PC-3 (cell line): ENCODE measurements at regions not wholly inside any gene's neighbourhood (a gene's known extent, or its start where the extent isn't known, plus 50 kb on each side); places are given as distances from the start of the nearest gene placed in this dataset.
A peak's percentile ranks its signal among the peaks of the same experiment; 100 is the strongest.

ENCODE experiments used
- ATAC-seq: fragments of 200-7000 bp; cut with Tn5 transposase; 2 replicates; pipeline ENCODE4 v1.9.1; 2020; ENCODE audit warnings: mild to moderate bottlenecking, moderate library complexity
- BruUV-seq: library from RNA; stranded (reverse); fragments of 400-500 nt; replicated peaks from 2 replicates; lab custom pipeline; 2021; lab: Mats Ljungman, UMichigan
- CTCF ChIA-PET: fragments of 300-600 bp; sonication (Branson Sonifier 250); formaldehyde crosslinking; loops from one replicate; lab custom pipeline; 2022; ENCODE audit warnings: antibody characterized with exemption; lab: Charles Lee
- POLR2A ChIA-PET: fragments of 300-600 bp; sonication (Branson Sonifier 250); formaldehyde crosslinking; loops from one replicate; lab custom pipeline; 2022; ENCODE audit warnings: antibody characterized with exemption; ENCODE audit not compliant: unreplicated experiment; lab: Charles Lee
- DNase-seq: peaks from one replicate; pipeline ENCODE4 v3.0.0-alpha.2; 2015
- H2AFZ ChIP-seq: fragments of 300-600 bp; sonication (generic); 2 replicates; pipeline ENCODE4 v1.6.0; 2016; ENCODE audit warnings: antibody characterized with exemption, low read length
- H3F3A ChIP-seq: fragments of 300-600 bp; sonication (generic); one replicate; pipeline ENCODE4 v1.6.0; 2017; ENCODE audit warnings: antibody characterized with exemption, low read length, control low read depth, mild to moderate bottlenecking; ENCODE audit not compliant: unreplicated experiment
- H3K27ac ChIP-seq: fragments of 300-600 bp; sonication (generic); 2 replicates; pipeline ENCODE4 v1.5.1; 2016; ENCODE audit warnings: mild to moderate bottlenecking, low read length
- H3K27me3 ChIP-seq: fragments of 300-600 bp; sonication (generic); 2 replicates; pipeline ENCODE4 v1.6.1; 2016; ENCODE audit warnings: low read length, mixed read lengths
- H3K36me3 ChIP-seq: fragments of 300-600 bp; sonication (generic); 2 replicates; pipeline ENCODE4 v1.6.1; 2016; ENCODE audit warnings: low read depth, mixed run types, low read length, mixed read lengths
- H3K4me1 ChIP-seq: fragments of 300-600 bp; sonication (generic); 2 replicates; pipeline ENCODE4 v1.5.1; 2016; ENCODE audit warnings: low read length; ENCODE audit not compliant: insufficient read depth
- H3K4me2 ChIP-seq: fragments of 300-600 bp; sonication (generic); 2 replicates; pipeline ENCODE4 v1.6.0; 2016; ENCODE audit warnings: low read length
- H3K4me3 ChIP-seq: fragments of 300-600 bp; sonication (generic); 2 replicates; pipeline ENCODE4 v1.5.1; 2016; ENCODE audit warnings: mild to moderate bottlenecking, low read length, mixed read lengths
- H3K79me2 ChIP-seq: fragments of 300-600 bp; sonication (generic); 2 replicates; pipeline ENCODE4 v1.6.1; 2017; ENCODE audit warnings: low read length, mixed read lengths
- H3K9ac ChIP-seq: fragments of 300-600 bp; sonication (generic); 2 replicates; pipeline ENCODE4 v1.6.0; 2016; ENCODE audit warnings: mild to moderate bottlenecking, low read length
- H3K9me2 ChIP-seq: fragments of 300-600 bp; sonication (generic); replicated peaks from 2 replicates; pipeline ENCODE4 v1.6.1; 2016; ENCODE audit warnings: mixed run types, low read length, mixed read lengths
- H3K9me3 ChIP-seq: fragments of 300-600 bp; sonication (generic); 2 replicates; pipeline ENCODE4 v1.6.1; 2016; ENCODE audit warnings: low read length, mixed read lengths
- H4K20me1 ChIP-seq: fragments of 300-600 bp; sonication (generic); 2 replicates; pipeline ENCODE4 v1.6.1; 2016; ENCODE audit warnings: low read length, mixed read lengths
- EZH2 ChIP-seq: fragments of 300-600 bp; sonication (generic); IDR thresholded peaks from one replicate; pipeline ENCODE4 v1.6.1; 2017; ENCODE audit warnings: antibody characterized with exemption, mild to moderate bottlenecking, low read length; ENCODE audit not compliant: unreplicated experiment
- EZH2phosphoT487 ChIP-seq: fragments of 300-600 bp; sonication (generic); IDR thresholded peaks from 2 replicates; pipeline ENCODE4 v1.6.1; 2018; ENCODE audit warnings: mild to moderate bottlenecking, antibody characterized with exemption, low read length, borderline replicate concordance
- intact Hi-C: fragments of 100-400 bp; cut with micrococcal nuclease; formaldehyde crosslinking; loops from 2 replicates; pipeline ENCODE4 v1.9.0; 2023
- TF ChIP-seq, protein P1 (sequence below): fragments of 300-600 bp; sonication (generic); conservative IDR thresholded peaks from 2 replicates; pipeline ENCODE4 v1.5.1; 2017; ENCODE audit warnings: antibody characterized with exemption, low read depth, mild to moderate bottlenecking, low read length

DNA sequence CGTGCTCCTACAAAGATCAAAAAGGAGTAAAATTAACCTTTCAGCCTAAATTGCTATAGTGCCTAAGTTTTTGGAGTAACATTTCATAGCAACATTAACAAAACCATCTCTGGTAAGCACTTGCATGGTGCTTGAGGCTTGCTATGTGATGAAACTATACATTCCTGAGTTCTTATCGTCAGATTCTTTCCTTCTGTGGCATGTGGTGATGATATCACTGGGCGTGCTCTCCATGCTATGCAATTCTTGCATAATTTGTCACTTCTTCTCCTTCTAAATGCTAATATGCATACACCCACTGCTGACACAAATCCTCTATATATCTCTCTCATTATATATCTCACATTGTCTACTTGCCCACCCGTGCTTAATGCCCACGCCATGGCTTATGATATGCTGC lies 2019.9 kb downstream of the MAT2B start:
- ATAC-seq = no peak
- no peaks in the 10 kb centered on the region for H3K4me1 ChIP-seq
- intact Hi-C loops = no loop called here
- no peaks in the 10 kb centered on the region for H3K27me3 ChIP-seq
- no peaks in the 10 kb centered on the region for H4K20me1 ChIP-seq
- TF ChIP-seq EZH2 = no peak
- TF ChIP-seq EZH2phosphoT487 = no peak
- TF ChIP-seq, protein P1, sequence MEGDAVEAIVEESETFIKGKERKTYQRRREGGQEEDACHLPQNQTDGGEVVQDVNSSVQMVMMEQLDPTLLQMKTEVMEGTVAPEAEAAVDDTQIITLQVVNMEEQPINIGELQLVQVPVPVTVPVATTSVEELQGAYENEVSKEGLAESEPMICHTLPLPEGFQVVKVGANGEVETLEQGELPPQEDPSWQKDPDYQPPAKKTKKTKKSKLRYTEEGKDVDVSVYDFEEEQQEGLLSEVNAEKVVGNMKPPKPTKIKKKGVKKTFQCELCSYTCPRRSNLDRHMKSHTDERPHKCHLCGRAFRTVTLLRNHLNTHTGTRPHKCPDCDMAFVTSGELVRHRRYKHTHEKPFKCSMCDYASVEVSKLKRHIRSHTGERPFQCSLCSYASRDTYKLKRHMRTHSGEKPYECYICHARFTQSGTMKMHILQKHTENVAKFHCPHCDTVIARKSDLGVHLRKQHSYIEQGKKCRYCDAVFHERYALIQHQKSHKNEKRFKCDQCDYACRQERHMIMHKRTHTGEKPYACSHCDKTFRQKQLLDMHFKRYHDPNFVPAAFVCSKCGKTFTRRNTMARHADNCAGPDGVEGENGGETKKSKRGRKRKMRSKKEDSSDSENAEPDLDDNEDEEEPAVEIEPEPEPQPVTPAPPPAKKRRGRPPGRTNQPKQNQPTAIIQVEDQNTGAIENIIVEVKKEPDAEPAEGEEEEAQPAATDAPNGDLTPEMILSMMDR = no peak
- H3K9me3 ChIP-seq = no peaks in the 10 kb centered on the region
- H3F3A ChIP-seq = no peaks in the 10 kb centered on the region
- no TSS peak for BruUV-seq
- H3K27ac ChIP-seq = no peak overlapping the region
- H3K9me2 ChIP-seq = no peaks in the 10 kb centered on the region
- H2AFZ ChIP-seq = no peak overlapping the region
- no peak overlapping the region for H3K9ac ChIP-seq
- ChIA-PET POLR2A (no interaction called here), CTCF (no interaction called here)
- no peak overlapping the region for H3K4me3 ChIP-seq
- H3K4me2 ChIP-seq = no peak overlapping the region
- no peaks in the 10 kb centered on the region for H3K79me2 ChIP-seq
- H3K36me3 ChIP-seq = no peaks in the 10 kb centered on the region
- peak; percentile 2 for DNase-seq

DNA sequence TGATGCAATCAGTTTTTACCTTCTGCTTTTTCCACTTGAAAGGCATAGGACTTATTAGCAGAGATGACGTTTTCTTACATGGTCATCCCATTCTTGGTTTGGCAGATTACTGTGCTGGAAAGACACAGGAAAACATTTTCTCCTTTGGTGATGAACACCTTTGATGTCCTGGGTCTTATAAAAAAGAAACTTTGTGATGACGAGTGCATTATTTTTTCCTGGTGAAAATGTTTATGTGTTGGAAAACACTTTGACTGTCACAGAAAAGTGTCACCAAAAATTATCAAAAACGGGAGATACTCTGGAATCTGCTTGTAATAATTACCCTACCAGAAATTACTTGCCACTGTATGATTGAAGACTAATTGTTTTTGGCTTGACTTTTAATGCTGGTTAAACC lies 2020.9 kb downstream of the MAT2B start:
- TF ChIP-seq EZH2 = no peak
- TF ChIP-seq, protein P1 = no peak
- TF ChIP-seq EZH2phosphoT487 = no peak
- Histone ChIP-seq H3K27ac (no peak overlapping the region), H3K4me3 (no peak overlapping the region), H3F3A (no peaks in the 10 kb centered on the region), H3K9ac (no peak overlapping the region), H3K79me2 (no peaks in the 10 kb centered on the region), H2AFZ (no peak overlapping the region), H3K4me1 (no peaks in the 10 kb centered on the region), H3K9me2 (no peaks in the 10 kb centered on the region), H3K36me3 (no peaks in the 10 kb centered on the region), H3K9me3 (no peaks in the 10 kb centered on the region), H3K27me3 (no peaks in the 10 kb centered on the region), H3K4me2 (no peak overlapping the region), H4K20me1 (no peaks in the 10 kb centered on the region)
- BruUV-seq = no TSS peak
- DNase-seq (no peak), ATAC-seq (no peak)
- ChIA-PET POLR2A (no interaction called here), CTCF (no interaction called here)
- intact Hi-C loops = no loop called here

DNA sequence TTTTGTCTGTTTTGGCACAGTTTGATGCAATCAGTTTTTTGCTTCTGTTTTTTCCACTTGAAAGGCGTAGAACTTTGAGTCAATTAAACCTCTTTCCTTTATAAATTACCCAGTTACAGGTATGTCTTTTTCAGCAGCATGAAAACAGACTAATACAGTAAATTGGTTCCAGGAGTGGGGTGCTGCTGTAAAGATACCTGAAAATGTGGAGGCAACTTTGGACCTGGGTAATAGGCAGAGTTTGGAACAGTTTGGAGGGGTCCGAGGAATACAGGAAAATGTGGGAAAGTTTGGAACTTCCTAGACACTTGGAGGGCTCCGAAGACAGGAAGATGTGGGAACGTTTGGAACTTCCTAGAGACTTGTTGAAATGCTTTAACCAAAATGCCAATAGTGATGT lies 2022.2 kb downstream of the MAT2B start:
- intact Hi-C loops = no loop called here
- TF ChIP-seq, protein P1 = no peak
- POLR2A ChIA-PET = no interaction called here

More for the DNA sequence above, 2022.2 kb downstream of the MAT2B start:
- no TSS peak for BruUV-seq
- CTCF ChIA-PET = no interaction called here
- no peak overlapping the region for H3K9ac ChIP-seq
- H3K27ac ChIP-seq = no peak overlapping the region
- no peak overlapping the region for H3K4me2 ChIP-seq
- H3K36me3 ChIP-seq = no peaks in the 10 kb centered on the region
- H3K4me3 ChIP-seq = no peak overlapping the region
- H3K9me3 ChIP-seq = no peaks in the 10 kb centered on the region
- DNase-seq (no peak), ATAC-seq (no peak)
- H3K79me2 ChIP-seq = no peaks in the 10 kb centered on the region
- H3K9me2 ChIP-seq = no peaks in the 10 kb centered on the region
- no peaks in the 10 kb centered on the region for H3K4me1 ChIP-seq
- H3F3A ChIP-seq = no peaks in the 10 kb centered on the region
- H3K27me3 ChIP-seq = no peaks in the 10 kb centered on the region
- H4K20me1 ChIP-seq = no peaks in the 10 kb centered on the region
- H2AFZ ChIP-seq = no peak overlapping the region
